Colonic mucosa (tissue), 4 donors: ENCODE measurements at regions not wholly inside any gene's neighbourhood (a gene's known extent, or its start where the extent isn't known, plus 50 kb on each side); places are given as distances from the start of the nearest gene placed in this dataset.

Experiments used
- DNase-seq: peaks from one replicate; pipeline ENCODE4 v3.0.0-alpha.2; 2020
- H3K27ac ChIP-seq: fragments of 200-600 bp; one replicate; pipeline ENCODE4 v1.8.0; 2021
- H3K27me3 ChIP-seq: fragments of 200-600 bp; one replicate; pipeline ENCODE4 v1.8.0; 2021
- H3K36me3 ChIP-seq: fragments of 200-600 bp; one replicate; pipeline ENCODE4 v1.8.0; 2021
- H3K4me1 ChIP-seq: fragments of 200-600 bp; one replicate; pipeline ENCODE4 v1.8.0; 2021; ENCODE audit warnings: mild to moderate bottlenecking
- H3K4me3 ChIP-seq: fragments of 200-600 bp; one replicate; pipeline ENCODE4 v1.8.0; 2021
- H3K9ac ChIP-seq, 2 donors: one replicate each; pipeline ENCODE4 v1.7.0; 2013; ENCODE audit warnings: control low read depth in 2 of 2, low read depth in 2 of 2, low read length in 2 of 2
- H3K9me3 ChIP-seq: fragments of 200-600 bp; one replicate; pipeline ENCODE4 v1.8.0; 2021
- CTCF ChIP-seq: fragments of 200-600 bp; IDR thresholded peaks from one replicate; pipeline ENCODE4 v1.8.0; 2022; ENCODE audit warnings: antibody characterized with exemption, mild to moderate bottlenecking
- intact Hi-C: fragments of 100-400 bp; cut with DNase I; formaldehyde crosslinking; loops from one replicate; pipeline ENCODE4 v1.14.1; 2022
- donor health status: healthy.
- donor health status: DM: no; HTN: no; CAD: no.
- donor health status: DM: no; HTN: no; CAD: no.

- intact Hi-C loops, result no loop called here
- Histone ChIP-seq H3K36me3 (no peaks in the 10 kb centered on the region), H3K4me1 (no peaks in the 10 kb centered on the region), H3K4me3 (no peak overlapping the region), H3K9me3 (no peaks in the 10 kb centered on the region), H3K9ac (no peak overlapping the region), H3K27ac (no peak overlapping the region), H3K27me3 (no peaks in the 10 kb centered on the region)
- no peak for DNase-seq
- TF ChIP-seq CTCF, result no peak
Measured at GRCh38 chr11:134701564-134702165, 289.6 kb upstream of the B3GAT1 start.

GRCh38 chr11:134700101-134700640 is 288.1 kb upstream of the B3GAT1 start:
- intact Hi-C loops, result no loop called here
- no peak for TF ChIP-seq CTCF
- H3K36me3 ChIP-seq, result no peaks in the 10 kb centered on the region

GRCh38 chr11:134696455-134696854 is 284.4 kb upstream of the B3GAT1 start:
- TF ChIP-seq CTCF, result no peak
- no peaks in the 10 kb centered on the region for H3K9me3 ChIP-seq
- no peak for DNase-seq
- H3K4me1 ChIP-seq, result no peaks in the 10 kb centered on the region
- no peaks in the 10 kb centered on the region for H3K27me3 ChIP-seq
- no peaks in the 10 kb centered on the region for H3K36me3 ChIP-seq
- intact Hi-C loops, result no loop called here
- H3K4me3 ChIP-seq, result no peak overlapping the region
- no peak overlapping the region for H3K9ac ChIP-seq
- H3K27ac ChIP-seq, result no peak overlapping the region

More at GRCh38 chr11:134700101-134700640, 288.1 kb upstream of the B3GAT1 start:
- Histone ChIP-seq H3K9ac (no peak overlapping the region), H3K9me3 (no peaks in the 10 kb centered on the region), H3K27ac (no peak overlapping the region), H3K4me3 (no peak overlapping the region), H3K27me3 (no peaks in the 10 kb centered on the region), H3K4me1 (no peaks in the 10 kb centered on the region)
- no peak for DNase-seq

GRCh38 chr11:134691985-134692384 is 279.9 kb upstream of the B3GAT1 start:
- H3K36me3 ChIP-seq, result no peaks in the 10 kb centered on the region
- H3K27me3 ChIP-seq, result no peaks in the 10 kb centered on the region
- no peak overlapping the region for H3K4me3 ChIP-seq
- intact Hi-C loops, result no loop called here
- no peaks in the 10 kb centered on the region for H3K4me1 ChIP-seq
- H3K9me3 ChIP-seq, result no peaks in the 10 kb centered on the region
- H3K27ac ChIP-seq, result no peak overlapping the region
- DNase-seq, result no peak
- no peak overlapping the region for H3K9ac ChIP-seq
- TF ChIP-seq CTCF, result no peak

- H3K27me3 ChIP-seq, result no peaks in the 10 kb centered on the region
- no peaks in the 10 kb centered on the region for H3K36me3 ChIP-seq
- no peak overlapping the region for H3K27ac ChIP-seq
- intact Hi-C loops, result no loop called here
- DNase-seq, result no peak
- H3K9me3 ChIP-seq, result no peaks in the 10 kb centered on the region
- no peak overlapping the region for H3K9ac ChIP-seq
- no peak overlapping the region for H3K4me3 ChIP-seq
- TF ChIP-seq CTCF, result no peak
- no peaks in the 10 kb centered on the region for H3K4me1 ChIP-seq
Measured at GRCh38 chr11:134691295-134691873, 279.3 kb upstream of the B3GAT1 start.
